SK-N-SH (cell line): ENCODE measurements at regions not wholly inside any gene's neighbourhood (a gene's known extent, or its start where the extent isn't known, plus 50 kb on each side); places are given as distances from the start of the nearest gene placed in this dataset.

ENCODE experiments used
- CTCF ChIA-PET: fragments of 300-600, 350-600 bp; formaldehyde crosslinking; extraction: SDS; loops from one replicate; lab custom pipeline; 2021; lab: Yijun Ruan, JAX
- POLR2A ChIA-PET: fragments of 350-600 bp; sonication (Branson Sonifier 250); formaldehyde crosslinking; extraction: SDS; loops from one replicate; lab custom pipeline; 2020; ENCODE audit warnings: antibody characterized with exemption, inconsistent platforms; lab: Yijun Ruan, JAX
- DNase-seq: peaks from one replicate; pipeline ENCODE4 v3.0.0; 2012
- H2AFZ ChIP-seq: fragments of 200-600 bp; sonication (generic); 2 replicates; pipeline ENCODE4 v1.8.1; 2016; ENCODE audit warnings: antibody characterized with exemption, mild to moderate bottlenecking, low read depth
- H3F3A ChIP-seq: fragments of 200-600 bp; sonication (generic); replicated peaks from 2 replicates; pipeline ENCODE3; 2016; ENCODE audit warnings: antibody characterized with exemption, mild to moderate bottlenecking; ENCODE audit not compliant: insufficient read depth
- H3K27ac ChIP-seq, 2 experiments: fragments of 200-500 bp in 1 of 2; fragments of 200-600 bp in 1 of 2; sonication (Bioruptor generic) in 1 of 2; sonication (generic), shearing (Covaris generic) in 1 of 2; 2 replicates each; pipeline versions ENCODE4 v1.5.1 to v1.6.1; 2014 to 2016; ENCODE audit warnings: low read depth in 2 of 2, inconsistent platforms in 1 of 2, low read length in 1 of 2, mild to moderate bottlenecking in 1 of 2, mixed read lengths in 1 of 2
- H3K27me3 ChIP-seq: fragments of 200-600 bp; sonication (generic), shearing (Covaris generic); 2 replicates; pipeline ENCODE4 v1.6.1; 2016; ENCODE audit warnings: mixed run types; ENCODE audit not compliant: insufficient read depth
- H3K36me3 ChIP-seq, 2 experiments: fragments of 200-500 bp in 1 of 2; fragments of 200-600 bp in 1 of 2; sonication (Bioruptor generic) in 1 of 2; sonication (generic) in 1 of 2; replicated peaks in 1 of 2; 2 replicates each; pipeline versions ENCODE3 to v1.5.1; 2014 to 2016; ENCODE audit warnings: low read length in 1 of 2, mild to moderate bottlenecking in 1 of 2; ENCODE audit not compliant: insufficient read depth in 2 of 2, control insufficient read depth in 1 of 2
- H3K4me1 ChIP-seq, 2 experiments: fragments of 200-500 bp in 1 of 2; fragments of 200-600 bp in 1 of 2; sonication (Bioruptor generic) in 1 of 2; sonication (generic), shearing (Covaris generic) in 1 of 2; 2 replicates each; pipeline versions ENCODE4 v1.5.1 to v1.6.1; 2014 to 2016; ENCODE audit warnings: low read depth in 1 of 2, low read length in 1 of 2, mixed run types in 1 of 2; ENCODE audit not compliant: insufficient read depth in 2 of 2, control insufficient read depth in 1 of 2
- H3K4me2 ChIP-seq: fragments of 200-600 bp; sonication (generic), shearing (Covaris generic); 2 replicates; pipeline ENCODE4 v1.6.1; 2017; ENCODE audit warnings: mixed run types
- H3K4me3 ChIP-seq, 2 experiments: fragments of 200-500 bp in 1 of 2; fragments of 200-600 bp in 1 of 2; sonication (Bioruptor generic) in 1 of 2; sonication (generic), shearing (Covaris generic) in 1 of 2; 2 replicates each; pipeline versions ENCODE4 v1.5.1 to v1.8.1; 2014 to 2016; ENCODE audit warnings: low read depth in 2 of 2, inconsistent platforms in 1 of 2, low read length in 1 of 2, mild to moderate bottlenecking in 1 of 2, mixed read lengths in 1 of 2, moderate library complexity in 1 of 2
- H3K79me2 ChIP-seq: fragments of 200-600 bp; sonication (generic); 2 replicates; pipeline ENCODE4 v1.8.1; 2017; ENCODE audit warnings: mild to moderate bottlenecking; ENCODE audit not compliant: insufficient read depth
- H3K9ac ChIP-seq: fragments of 200-600 bp; sonication (generic); 2 replicates; pipeline ENCODE4 v1.6.1; 2017; ENCODE audit warnings: mixed run types
- H3K9me2 ChIP-seq: fragments of 200-600 bp; sonication (generic); 2 replicates; pipeline ENCODE4 v1.6.1; 2017; ENCODE audit warnings: mixed run types
- H3K9me3 ChIP-seq: fragments of 200-600 bp; sonication (generic); 2 replicates; pipeline ENCODE4 v1.6.1; 2017; ENCODE audit warnings: mixed run types, mild to moderate bottlenecking, moderate library complexity
- H4K20me1 ChIP-seq: fragments of 200-600 bp; sonication (generic); 2 replicates; pipeline ENCODE4 v1.6.1; 2017; ENCODE audit warnings: mild to moderate bottlenecking, mixed run types; ENCODE audit not compliant: insufficient read depth
- CTCF ChIP-seq: fragments of 200-600 bp; sonication (generic); IDR thresholded peaks from 2 replicates; pipeline ENCODE4 v1.6.1; 2017; ENCODE audit warnings: antibody characterized with exemption, mild to moderate bottlenecking, moderate library complexity
- EP300 ChIP-seq, 2 experiments: IDR thresholded peaks; 2 replicates each; pipeline versions ENCODE4 v1.4.0 to v1.6.1; 2012; ENCODE audit warnings: borderline replicate concordance in 1 of 2, low read depth in 1 of 2, low read length in 1 of 2
- EZH2phosphoT487 ChIP-seq: fragments of 200-600 bp; sonication (generic); IDR thresholded peaks from 2 replicates; pipeline ENCODE4 v1.6.1; 2017; ENCODE audit warnings: low read depth, mixed run types, mild to moderate bottlenecking, antibody characterized with exemption, moderate library complexity, borderline replicate concordance
- FOXM1 ChIP-seq: IDR thresholded peaks from 2 replicates; pipeline ENCODE4 v1.4.0; 2012; ENCODE audit warnings: low read depth, mild to moderate bottlenecking
- IRF3 ChIP-seq: fragments of 150-350 bp; IDR thresholded peaks from 2 replicates; pipeline ENCODE4 v1.6.1; 2016; ENCODE audit warnings: mild to moderate bottlenecking, low read depth, low read length
- JUND ChIP-seq: IDR thresholded peaks from 2 replicates; pipeline ENCODE4 v1.4.0; 2012
- MAX ChIP-seq: IDR thresholded peaks from 2 replicates; pipeline ENCODE4 v1.4.0; 2012; ENCODE audit warnings: low read depth
- MXI1 ChIP-seq: IDR thresholded peaks from 2 replicates; pipeline ENCODE4 v1.6.1; 2012; ENCODE audit warnings: mild to moderate bottlenecking, low read depth, low read length, improper control_type of control experiment
- NRF1 ChIP-seq: IDR thresholded peaks from 2 replicates; pipeline ENCODE4 v1.6.1; 2012; ENCODE audit warnings: low read depth, mild to moderate bottlenecking, low read length
- POLR2AphosphoS5 ChIP-seq: IDR thresholded peaks from 2 replicates; pipeline ENCODE4 v1.6.1; 2012; ENCODE audit warnings: low read depth, low read length
- RCOR1 ChIP-seq: fragments of 150-350 bp; IDR thresholded peaks from 2 replicates; pipeline ENCODE4 v1.6.1; 2017; ENCODE audit warnings: antibody characterized with exemption, low read length
- RXRA ChIP-seq: IDR thresholded peaks from 2 replicates; pipeline ENCODE4 v1.4.0; 2012; ENCODE audit warnings: low read depth, mild to moderate bottlenecking, borderline replicate concordance
- TAF1 ChIP-seq: IDR thresholded peaks from 2 replicates; pipeline ENCODE4 v1.6.1; 2012; ENCODE audit warnings: low read depth, mild to moderate bottlenecking, low read length, moderate library complexity, borderline replicate concordance
- TEAD4 ChIP-seq: IDR thresholded peaks from 2 replicates; pipeline ENCODE4 v1.4.0; 2012; ENCODE audit warnings: mild to moderate bottlenecking, borderline replicate concordance; ENCODE audit not compliant: insufficient read depth
- YY1 ChIP-seq: IDR thresholded peaks from 2 replicates; pipeline ENCODE4 v1.4.0; 2012; ENCODE audit warnings: low read depth, mild to moderate bottlenecking
- WGBS: methylation state at CpG from one replicate; pipeline ENCODE4 v1.1.6; 2017; ENCODE audit warnings: low lambda C conversion rate; 5-methylcytosine and 5-hydroxymethylcytosine counted together
- TF ChIP-seq, protein P1 (sequence below): IDR thresholded peaks from 2 replicates; pipeline ENCODE4; 2012

DNA sequence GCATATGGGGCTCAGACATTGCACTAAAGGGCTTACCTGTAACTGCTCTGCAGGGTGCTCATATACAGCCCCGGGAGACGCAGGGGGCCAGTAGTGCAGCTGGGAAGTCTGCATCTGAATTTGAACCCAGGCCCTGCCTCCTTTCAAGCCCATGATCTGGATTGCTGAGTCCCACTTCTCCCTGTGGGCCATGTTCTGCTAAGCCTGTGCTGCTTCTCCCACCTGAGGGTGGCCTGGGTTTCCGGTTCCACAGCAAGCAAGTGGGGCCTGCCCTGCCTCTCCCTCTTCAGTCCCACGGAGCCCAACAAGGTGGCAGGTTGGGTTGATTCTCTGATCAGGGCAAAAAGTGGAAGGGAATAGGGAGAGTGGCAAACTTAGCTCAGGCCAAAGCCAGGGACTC lies 56.6 kb upstream of the GDF10 start:
- WGBS = 54% methylated on average over 2 of the region's 4 CpGs
- no peak overlapping the region for H3K4me2 ChIP-seq
- H3K27me3 ChIP-seq = no peaks in the 10 kb centered on the region; the same call in 1 of the 2 replicates
- H3K9ac ChIP-seq = no peak overlapping the region
- ChIA-PET POLR2A (no interaction called here), CTCF (no interaction called here)
- no peaks in the 10 kb centered on the region for H3K79me2 ChIP-seq
- no peak for DNase-seq
- H2AFZ ChIP-seq = no peak overlapping the region
- no peaks in the 10 kb centered on the region for H3F3A ChIP-seq
- H3K9me3 ChIP-seq = no peaks in the 10 kb centered on the region
- TF ChIP-seq TAF1 (no peak), JUND (no peak), IRF3 (no peak), MAX (no peak)
- H3K4me3 ChIP-seq = no peak overlapping the region
- H4K20me1 ChIP-seq = no peaks in the 10 kb centered on the region
- peaks cover 0 to 27% of the 10 kb centered on the region in 2 experiments; a peak in 1 of 4 replicates for H3K4me1 ChIP-seq
- no peak overlapping the region for H3K27ac ChIP-seq
- no peaks in the 10 kb centered on the region for H3K9me2 ChIP-seq
- no peaks in the 10 kb centered on the region for H3K36me3 ChIP-seq

- Histone ChIP-seq H3K4me3 (no peak overlapping the region), H4K20me1 (no peaks in the 10 kb centered on the region), H3K79me2 (no peaks in the 10 kb centered on the region), H3K9ac (no peak overlapping the region), H3K4me1 (peaks cover 0 to 25% of the 10 kb centered on the region in 2 experiments; a peak in 1 of 4 replicates), H2AFZ (no peak overlapping the region), H3K4me2 (no peak overlapping the region), H3K9me3 (no peaks in the 10 kb centered on the region), H3K36me3 (no peaks in the 10 kb centered on the region), H3K9me2 (no peaks in the 10 kb centered on the region), H3K27ac (no peak overlapping the region; a peak in 1 of 4 replicates), H3K27me3 (no peaks in the 10 kb centered on the region; the same call in 1 of the 2 replicates), H3F3A (no peaks in the 10 kb centered on the region)
- TF ChIP-seq TEAD4 (no peak), NRF1 (no peak), CTCF (no peak), IRF3 (no peak), RXRA (no peak), FOXM1 (no peak), EP300 (IDR thresholded peaks at IDR 0.05; ENCODE audit: borderline replicate concordance in 1 of 2, low read depth in 1 of 2, low read length in 1 of 2) (no peak), RCOR1 (no peak), YY1 (no peak), EZH2phosphoT487 (no peak), POLR2AphosphoS5 (no peak), TAF1 (no peak), JUND (no peak), MXI1 (no peak)
- TF ChIP-seq, protein P1, sequence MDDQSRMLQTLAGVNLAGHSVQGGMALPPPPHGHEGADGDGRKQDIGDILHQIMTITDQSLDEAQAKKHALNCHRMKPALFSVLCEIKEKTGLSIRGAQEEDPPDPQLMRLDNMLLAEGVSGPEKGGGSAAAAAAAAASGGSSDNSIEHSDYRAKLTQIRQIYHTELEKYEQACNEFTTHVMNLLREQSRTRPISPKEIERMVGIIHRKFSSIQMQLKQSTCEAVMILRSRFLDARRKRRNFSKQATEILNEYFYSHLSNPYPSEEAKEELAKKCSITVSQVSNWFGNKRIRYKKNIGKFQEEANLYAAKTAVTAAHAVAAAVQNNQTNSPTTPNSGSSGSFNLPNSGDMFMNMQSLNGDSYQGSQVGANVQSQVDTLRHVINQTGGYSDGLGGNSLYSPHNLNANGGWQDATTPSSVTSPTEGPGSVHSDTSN = no peak
- DNase-seq = no peak
- 71% methylated on average over 3 of the region's 4 CpGs for WGBS
- ChIA-PET CTCF (no interaction called here), POLR2A (no interaction called here)
Measured at GRCh38 chr10:47243791-47244190, 56.2 kb upstream of the GDF10 start.
